Keratinocyte (primary cell): ENCODE measurements at regions not wholly inside any gene's neighbourhood (a gene's known extent, or its start where the extent isn't known, plus 50 kb on each side); places are given as distances from the start of the nearest gene placed in this dataset.
"Not testable (repeated sequence)": the region's sequence is repeated elsewhere in the genome, so short reads cannot be mapped to it uniquely, and the experiment has no call there.

Source experiments
- DNase-seq: peaks from one replicate; pipeline ENCODE4 v3.0.0-alpha.2; 2011; ENCODE audit warnings: low read depth, missing footprints, low spot score
- FAIRE-seq: peaks from 2 replicates; lab custom pipeline; 2011; peaks lifted over from hg19 to GRCh38; lab: Jason Lieb, UNC
- H2AFZ ChIP-seq: 2 replicates; pipeline ENCODE4 v1.6.0; 2012; ENCODE audit warnings: low read length, control low read depth, inconsistent platforms; ENCODE audit not compliant: control insufficient read depth
- H3K27ac ChIP-seq: 2 replicates; pipeline ENCODE4 v1.5.1; 2011; ENCODE audit warnings: low read length; ENCODE audit not compliant: control insufficient read depth, insufficient read depth
- H3K27me3 ChIP-seq: 3 replicates; pipeline ENCODE4 v1.6.0; 2011; ENCODE audit warnings: low read length; ENCODE audit not compliant: control insufficient read depth, insufficient read depth; ENCODE audit errors: extremely low read depth
- H3K36me3 ChIP-seq, 2 experiments: 2 replicates in 1 of 2; 3 replicates in 1 of 2; pipeline ENCODE4 v1.5.1; 2011; ENCODE audit warnings: low read length in 2 of 2, mild to moderate bottlenecking in 1 of 2; ENCODE audit not compliant: control insufficient read depth in 2 of 2, insufficient read depth in 2 of 2; ENCODE audit errors: extremely low read depth in 1 of 2
- H3K4me1 ChIP-seq: 3 replicates; pipeline ENCODE4 v1.5.1; 2011; ENCODE audit warnings: low read length; ENCODE audit not compliant: control insufficient read depth, insufficient read depth; ENCODE audit errors: extremely low read depth
- H3K4me2 ChIP-seq: 3 replicates; pipeline ENCODE4 v1.6.0; 2011; ENCODE audit warnings: low read depth, low read length; ENCODE audit not compliant: control insufficient read depth, insufficient read depth; ENCODE audit errors: extremely low read depth
- H3K4me3 ChIP-seq, 3 experiments: fragments of 200-600 bp in 1 of 3; sonication (generic) in 1 of 3; 2 replicates in 2 of 3; 3 replicates in 1 of 3; pipeline ENCODE4 v1.5.1; 2011 to 2016; ENCODE audit warnings: low read length in 3 of 3, mild to moderate bottlenecking in 3 of 3, control low read depth in 2 of 3, inconsistent platforms in 1 of 3, low read depth in 1 of 3, mixed read lengths in 1 of 3, mixed run types in 1 of 3, moderate library complexity in 1 of 3; ENCODE audit not compliant: control insufficient read depth in 2 of 3, insufficient read depth in 2 of 3; ENCODE audit errors: extremely low read depth in 1 of 3
- H3K79me2 ChIP-seq: 2 replicates; pipeline ENCODE4 v1.6.0; 2012; ENCODE audit warnings: low read length; ENCODE audit not compliant: control insufficient read depth, insufficient read depth
- H3K9ac ChIP-seq: 3 replicates; pipeline ENCODE4 v1.6.0; 2011; ENCODE audit warnings: low read length; ENCODE audit not compliant: control insufficient read depth, insufficient read depth; ENCODE audit errors: extremely low read depth
- H3K9me1 ChIP-seq: 3 replicates; pipeline ENCODE4 v1.6.0; 2011; ENCODE audit warnings: low read length; ENCODE audit not compliant: control insufficient read depth, insufficient read depth; ENCODE audit errors: extremely low read depth
- H3K9me3 ChIP-seq: 2 replicates; pipeline ENCODE4 v1.5.1; 2012; ENCODE audit warnings: low read depth, low read length; ENCODE audit not compliant: control insufficient read depth
- H4K20me1 ChIP-seq: 3 replicates; pipeline ENCODE4 v1.6.0; 2011; ENCODE audit warnings: low read length; ENCODE audit not compliant: control insufficient read depth, insufficient read depth; ENCODE audit errors: extremely low read depth
- dilution Hi-C: fragments of 300-500 bp; cut with MboI; formaldehyde crosslinking; loops from one replicate; pipeline ENCODE4 v1.7.0; 2020; ENCODE audit warnings: low sequenced_read_pairs; ENCODE audit not compliant: extremely low pct_ligation_motif_present
- TF ChIP-seq, protein P1 (sequence below), 3 experiments: IDR thresholded peaks in 1 of 3; conservative IDR thresholded peaks in 1 of 3; optimal IDR thresholded peaks in 1 of 3; 2 replicates in 2 of 3; 3 replicates in 1 of 3; pipeline versions ENCODE3 to v1.5.1; 2011; ENCODE audit warnings: low read length in 3 of 3, mild to moderate bottlenecking in 3 of 3, moderate library complexity in 2 of 3, control low read depth in 1 of 3, inconsistent platforms in 1 of 3; ENCODE audit not compliant: insufficient read depth in 2 of 3; ENCODE audit errors: extremely low read depth in 1 of 3

DNA sequence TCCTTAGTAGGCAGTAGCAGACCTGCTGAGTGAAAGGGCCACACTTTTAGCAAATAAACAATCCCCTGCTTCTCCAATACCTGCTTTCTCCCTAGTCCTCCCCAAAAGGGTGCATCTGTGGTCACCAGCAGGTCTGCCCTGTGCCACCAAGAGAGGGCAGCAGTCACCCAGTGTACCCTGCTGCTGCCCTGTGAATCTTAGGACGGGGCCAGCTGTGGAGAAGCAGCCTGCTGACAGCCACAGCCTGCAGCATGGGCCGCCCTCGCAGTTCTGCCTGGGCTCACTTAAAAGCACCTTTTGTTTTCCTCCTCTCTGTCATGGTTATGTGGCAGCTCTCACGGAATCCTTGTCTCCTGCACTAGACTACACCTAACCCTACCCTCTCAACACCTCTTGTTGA is 85.4 kb upstream of the DRD5 start:
- FAIRE-seq, H3K4me2 ChIP-seq, H2AFZ ChIP-seq, DNase-seq, H3K27me3 ChIP-seq, H3K9ac ChIP-seq, H3K36me3 ChIP-seq, H3K4me1 ChIP-seq, H3K9me3 ChIP-seq, H3K4me3 ChIP-seq, H3K27ac ChIP-seq, H4K20me1 ChIP-seq, H3K79me2 ChIP-seq, dilution Hi-C loops, H3K9me1 ChIP-seq: not testable (repeated sequence)
- TF ChIP-seq, protein P1, sequence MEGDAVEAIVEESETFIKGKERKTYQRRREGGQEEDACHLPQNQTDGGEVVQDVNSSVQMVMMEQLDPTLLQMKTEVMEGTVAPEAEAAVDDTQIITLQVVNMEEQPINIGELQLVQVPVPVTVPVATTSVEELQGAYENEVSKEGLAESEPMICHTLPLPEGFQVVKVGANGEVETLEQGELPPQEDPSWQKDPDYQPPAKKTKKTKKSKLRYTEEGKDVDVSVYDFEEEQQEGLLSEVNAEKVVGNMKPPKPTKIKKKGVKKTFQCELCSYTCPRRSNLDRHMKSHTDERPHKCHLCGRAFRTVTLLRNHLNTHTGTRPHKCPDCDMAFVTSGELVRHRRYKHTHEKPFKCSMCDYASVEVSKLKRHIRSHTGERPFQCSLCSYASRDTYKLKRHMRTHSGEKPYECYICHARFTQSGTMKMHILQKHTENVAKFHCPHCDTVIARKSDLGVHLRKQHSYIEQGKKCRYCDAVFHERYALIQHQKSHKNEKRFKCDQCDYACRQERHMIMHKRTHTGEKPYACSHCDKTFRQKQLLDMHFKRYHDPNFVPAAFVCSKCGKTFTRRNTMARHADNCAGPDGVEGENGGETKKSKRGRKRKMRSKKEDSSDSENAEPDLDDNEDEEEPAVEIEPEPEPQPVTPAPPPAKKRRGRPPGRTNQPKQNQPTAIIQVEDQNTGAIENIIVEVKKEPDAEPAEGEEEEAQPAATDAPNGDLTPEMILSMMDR (optimal IDR thresholded peaks at IDR 0.05 in 1 of 3, IDR thresholded peaks at IDR 0.05 in 1 of 3, conservative IDR thresholded peaks at IDR 0.05 in 1 of 3; ENCODE audit: extremely low read depth in 1 of 3, insufficient read depth in 2 of 3, low read length in 3 of 3), result peak in 1 of 3 experiments; percentile 38

DNA sequence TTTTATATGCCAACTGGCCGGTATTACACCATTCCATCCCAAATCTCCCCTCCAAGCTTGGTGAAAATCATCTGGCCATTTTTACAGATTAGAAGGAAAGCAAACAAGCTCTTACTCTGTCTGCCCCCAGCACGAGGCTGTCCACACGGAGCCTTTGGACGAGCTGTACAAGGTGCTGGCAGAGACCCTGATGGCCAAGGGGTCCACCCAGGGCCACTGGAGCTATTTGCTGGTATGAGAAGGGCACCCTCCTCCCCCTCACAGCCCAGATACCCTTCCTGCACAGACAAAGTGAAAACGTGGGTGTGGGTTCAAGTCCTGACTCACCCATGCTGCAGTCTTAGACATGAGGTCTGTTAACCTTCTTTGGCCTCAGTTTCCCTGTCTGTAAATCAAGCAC is 84.9 kb upstream of the DRD5 start:
- H2AFZ ChIP-seq, H3K9me3 ChIP-seq, DNase-seq, dilution Hi-C loops, H4K20me1 ChIP-seq, H3K4me1 ChIP-seq, H3K36me3 ChIP-seq, H3K9me1 ChIP-seq, H3K79me2 ChIP-seq, H3K27ac ChIP-seq, H3K4me3 ChIP-seq, H3K9ac ChIP-seq, H3K4me2 ChIP-seq, FAIRE-seq, H3K27me3 ChIP-seq: not testable (repeated sequence)

DNA sequence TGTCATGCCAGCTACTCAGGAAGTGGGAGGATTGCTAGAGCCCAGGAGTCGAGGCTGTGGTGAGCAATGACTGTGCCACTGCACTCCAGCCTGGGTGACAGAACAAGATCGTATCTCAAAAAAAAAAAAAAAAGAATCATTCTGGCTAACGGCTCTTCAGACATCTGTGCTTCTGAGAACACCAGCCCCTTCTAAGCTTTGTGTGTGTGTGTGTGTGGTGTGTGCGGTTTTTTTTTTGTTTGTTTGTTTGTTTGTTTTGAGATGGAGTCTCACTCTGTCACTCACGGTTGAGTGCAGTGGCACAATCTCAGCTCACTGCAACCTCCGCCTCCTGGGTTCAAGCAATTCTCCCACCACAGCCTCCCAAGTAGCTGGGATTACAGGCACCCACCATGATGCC is 79.4 kb upstream of the DRD5 start:
- H3K36me3 ChIP-seq, dilution Hi-C loops, H3K4me3 ChIP-seq, FAIRE-seq, H2AFZ ChIP-seq, H3K9ac ChIP-seq, H3K9me1 ChIP-seq, H3K4me1 ChIP-seq, H3K79me2 ChIP-seq, H3K9me3 ChIP-seq, H4K20me1 ChIP-seq, H3K4me2 ChIP-seq, H3K27me3 ChIP-seq, DNase-seq, H3K27ac ChIP-seq: not testable (repeated sequence)

DNA sequence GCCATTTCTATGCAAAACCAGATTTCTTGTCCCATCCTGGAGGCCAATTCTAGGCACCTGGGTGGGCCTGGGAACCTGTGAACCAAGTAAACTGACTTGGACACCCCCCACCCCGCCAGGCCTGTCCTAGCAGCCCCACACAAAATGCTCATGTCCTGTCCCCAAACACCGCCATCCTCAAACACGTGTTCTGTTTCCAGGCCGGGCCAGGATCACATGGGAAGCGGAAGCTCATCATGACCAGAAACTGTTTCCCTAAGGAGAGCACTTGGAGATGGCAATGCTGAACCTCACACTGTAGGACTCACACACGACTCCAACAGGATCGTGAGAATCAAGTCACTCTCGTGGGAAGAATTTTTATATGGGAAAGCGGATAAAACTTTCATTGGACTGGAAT is 78.7 kb upstream of the DRD5 start:
- FAIRE-seq, dilution Hi-C loops, H3K4me3 ChIP-seq, H3K4me2 ChIP-seq, H3K9ac ChIP-seq, H3K36me3 ChIP-seq, H3K27me3 ChIP-seq, H3K79me2 ChIP-seq, DNase-seq, H3K9me3 ChIP-seq, H3K27ac ChIP-seq, H2AFZ ChIP-seq, H3K9me1 ChIP-seq, H4K20me1 ChIP-seq, H3K4me1 ChIP-seq: not testable (repeated sequence)
